SK-N-SH (cell line): ENCODE measurements at regions not wholly inside any gene's neighbourhood (a gene's known extent, or its start where the extent isn't known, plus 50 kb on each side); places are given as distances from the start of the nearest gene placed in this dataset.

Source experiments
- CTCF ChIA-PET: fragments of 300-600, 350-600 bp; formaldehyde crosslinking; extraction: SDS; loops from one replicate; lab custom pipeline; 2021; lab: Yijun Ruan, JAX
- POLR2A ChIA-PET: fragments of 350-600 bp; sonication (Branson Sonifier 250); formaldehyde crosslinking; extraction: SDS; loops from one replicate; lab custom pipeline; 2020; ENCODE audit warnings: antibody characterized with exemption, inconsistent platforms; lab: Yijun Ruan, JAX
- DNase-seq: peaks from one replicate; pipeline ENCODE4 v3.0.0; 2012
- H2AFZ ChIP-seq: fragments of 200-600 bp; sonication (generic); 2 replicates; pipeline ENCODE4 v1.8.1; 2016; ENCODE audit warnings: antibody characterized with exemption, mild to moderate bottlenecking, low read depth
- H3F3A ChIP-seq: fragments of 200-600 bp; sonication (generic); replicated peaks from 2 replicates; pipeline ENCODE3; 2016; ENCODE audit warnings: antibody characterized with exemption, mild to moderate bottlenecking; ENCODE audit not compliant: insufficient read depth
- H3K27ac ChIP-seq, 2 experiments: fragments of 200-500 bp in 1 of 2; fragments of 200-600 bp in 1 of 2; sonication (Bioruptor generic) in 1 of 2; sonication (generic), shearing (Covaris generic) in 1 of 2; 2 replicates each; pipeline versions ENCODE4 v1.5.1 to v1.6.1; 2014 to 2016; ENCODE audit warnings: low read depth in 2 of 2, inconsistent platforms in 1 of 2, low read length in 1 of 2, mild to moderate bottlenecking in 1 of 2, mixed read lengths in 1 of 2
- H3K27me3 ChIP-seq: fragments of 200-600 bp; sonication (generic), shearing (Covaris generic); 2 replicates; pipeline ENCODE4 v1.6.1; 2016; ENCODE audit warnings: mixed run types; ENCODE audit not compliant: insufficient read depth
- H3K36me3 ChIP-seq, 2 experiments: fragments of 200-500 bp in 1 of 2; fragments of 200-600 bp in 1 of 2; sonication (Bioruptor generic) in 1 of 2; sonication (generic) in 1 of 2; replicated peaks in 1 of 2; 2 replicates each; pipeline versions ENCODE3 to v1.5.1; 2014 to 2016; ENCODE audit warnings: low read length in 1 of 2, mild to moderate bottlenecking in 1 of 2; ENCODE audit not compliant: insufficient read depth in 2 of 2, control insufficient read depth in 1 of 2
- H3K4me1 ChIP-seq, 2 experiments: fragments of 200-500 bp in 1 of 2; fragments of 200-600 bp in 1 of 2; sonication (Bioruptor generic) in 1 of 2; sonication (generic), shearing (Covaris generic) in 1 of 2; 2 replicates each; pipeline versions ENCODE4 v1.5.1 to v1.6.1; 2014 to 2016; ENCODE audit warnings: low read depth in 1 of 2, low read length in 1 of 2, mixed run types in 1 of 2; ENCODE audit not compliant: insufficient read depth in 2 of 2, control insufficient read depth in 1 of 2
- H3K4me2 ChIP-seq: fragments of 200-600 bp; sonication (generic), shearing (Covaris generic); 2 replicates; pipeline ENCODE4 v1.6.1; 2017; ENCODE audit warnings: mixed run types
- H3K4me3 ChIP-seq, 2 experiments: fragments of 200-500 bp in 1 of 2; fragments of 200-600 bp in 1 of 2; sonication (Bioruptor generic) in 1 of 2; sonication (generic), shearing (Covaris generic) in 1 of 2; 2 replicates each; pipeline versions ENCODE4 v1.5.1 to v1.8.1; 2014 to 2016; ENCODE audit warnings: low read depth in 2 of 2, inconsistent platforms in 1 of 2, low read length in 1 of 2, mild to moderate bottlenecking in 1 of 2, mixed read lengths in 1 of 2, moderate library complexity in 1 of 2
- H3K79me2 ChIP-seq: fragments of 200-600 bp; sonication (generic); 2 replicates; pipeline ENCODE4 v1.8.1; 2017; ENCODE audit warnings: mild to moderate bottlenecking; ENCODE audit not compliant: insufficient read depth
- H3K9ac ChIP-seq: fragments of 200-600 bp; sonication (generic); 2 replicates; pipeline ENCODE4 v1.6.1; 2017; ENCODE audit warnings: mixed run types
- H3K9me2 ChIP-seq: fragments of 200-600 bp; sonication (generic); 2 replicates; pipeline ENCODE4 v1.6.1; 2017; ENCODE audit warnings: mixed run types
- H3K9me3 ChIP-seq: fragments of 200-600 bp; sonication (generic); 2 replicates; pipeline ENCODE4 v1.6.1; 2017; ENCODE audit warnings: mixed run types, mild to moderate bottlenecking, moderate library complexity
- H4K20me1 ChIP-seq: fragments of 200-600 bp; sonication (generic); 2 replicates; pipeline ENCODE4 v1.6.1; 2017; ENCODE audit warnings: mild to moderate bottlenecking, mixed run types; ENCODE audit not compliant: insufficient read depth
- CHD2 ChIP-seq: fragments of 150-350 bp; IDR thresholded peaks from 2 replicates; pipeline ENCODE4 v1.6.1; 2018; ENCODE audit warnings: low read length; ENCODE audit not compliant: partially characterized antibody
- CTCF ChIP-seq: fragments of 200-600 bp; sonication (generic); IDR thresholded peaks from 2 replicates; pipeline ENCODE4 v1.6.1; 2017; ENCODE audit warnings: antibody characterized with exemption, mild to moderate bottlenecking, moderate library complexity
- ELF1 ChIP-seq: IDR thresholded peaks from 2 replicates; pipeline ENCODE4 v1.4.0; 2012
- EZH2phosphoT487 ChIP-seq: fragments of 200-600 bp; sonication (generic); IDR thresholded peaks from 2 replicates; pipeline ENCODE4 v1.6.1; 2017; ENCODE audit warnings: low read depth, mixed run types, mild to moderate bottlenecking, antibody characterized with exemption, moderate library complexity, borderline replicate concordance
- GABPA ChIP-seq: IDR thresholded peaks from 2 replicates; pipeline ENCODE4 v1.4.0; 2012; ENCODE audit warnings: low read depth, mild to moderate bottlenecking
- IRF3 ChIP-seq: fragments of 150-350 bp; IDR thresholded peaks from 2 replicates; pipeline ENCODE4 v1.6.1; 2016; ENCODE audit warnings: mild to moderate bottlenecking, low read depth, low read length
- JUND ChIP-seq: IDR thresholded peaks from 2 replicates; pipeline ENCODE4 v1.4.0; 2012
- MXI1 ChIP-seq: IDR thresholded peaks from 2 replicates; pipeline ENCODE4 v1.6.1; 2012; ENCODE audit warnings: mild to moderate bottlenecking, low read depth, low read length, improper control_type of control experiment
- NRF1 ChIP-seq: IDR thresholded peaks from 2 replicates; pipeline ENCODE4 v1.6.1; 2012; ENCODE audit warnings: low read depth, mild to moderate bottlenecking, low read length
- POLR2AphosphoS5 ChIP-seq: IDR thresholded peaks from 2 replicates; pipeline ENCODE4 v1.6.1; 2012; ENCODE audit warnings: low read depth, low read length
- RFX5 ChIP-seq: IDR thresholded peaks from 2 replicates; pipeline ENCODE4 v1.6.1; 2012; ENCODE audit warnings: mild to moderate bottlenecking, improper control_type of control experiment, low read length
- RXRA ChIP-seq: IDR thresholded peaks from 2 replicates; pipeline ENCODE4 v1.4.0; 2012; ENCODE audit warnings: low read depth, mild to moderate bottlenecking, borderline replicate concordance
- SMC3 ChIP-seq: IDR thresholded peaks from 2 replicates; pipeline ENCODE4 v1.6.1; 2012; ENCODE audit warnings: low read depth, low read length, improper control_type of control experiment
- USF1 ChIP-seq: IDR thresholded peaks from 2 replicates; pipeline ENCODE4 v1.4.0; 2012; ENCODE audit warnings: low read depth, borderline replicate concordance
- WGBS: methylation state at CpG from one replicate; pipeline ENCODE4 v1.1.6; 2017; ENCODE audit warnings: low lambda C conversion rate; 5-methylcytosine and 5-hydroxymethylcytosine counted together
- TF ChIP-seq, protein P1 (sequence below): IDR thresholded peaks from 2 replicates; pipeline ENCODE4 v1.4.0; 2012; ENCODE audit warnings: low read depth, borderline replicate concordance

DNA sequence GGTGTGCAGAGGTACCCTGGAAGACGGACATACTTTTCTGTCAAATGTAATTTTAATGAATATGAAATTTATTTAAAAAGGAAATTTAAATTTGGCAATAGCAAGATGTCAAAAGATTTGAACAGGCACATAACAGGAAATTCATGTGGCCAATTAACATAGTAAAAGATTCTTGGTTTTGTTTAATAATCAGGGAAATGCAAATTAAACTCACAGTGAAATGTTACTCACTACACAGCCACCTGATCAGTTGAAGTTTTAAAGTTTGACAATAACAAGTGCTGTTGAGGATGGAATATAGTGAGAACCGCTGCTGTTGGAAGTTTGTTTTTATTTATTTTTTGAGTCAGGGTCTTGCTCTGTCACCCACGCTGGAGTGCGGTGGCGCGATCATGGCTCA is 63.9 kb downstream of the TEX35 start:
- Histone ChIP-seq H3F3A (no peaks in the 10 kb centered on the region), H3K4me2 (no peak overlapping the region), H3K4me3 (no peak overlapping the region), H3K9me2 (no peaks in the 10 kb centered on the region), H3K27me3 (no peaks in the 10 kb centered on the region), H3K9me3 (no peaks in the 10 kb centered on the region), H4K20me1 (no peaks in the 10 kb centered on the region), H3K36me3 (no peaks in the 10 kb centered on the region), H3K4me1 (peaks cover 0 to 8% of the 10 kb centered on the region in 2 experiments; a peak in 2 of 4 replicates), H2AFZ (no peak overlapping the region), H3K27ac (no peak overlapping the region), H3K79me2 (no peaks in the 10 kb centered on the region), H3K9ac (no peak overlapping the region)
- POLR2A ChIA-PET, result no interaction called here
- DNase-seq, result no peak
- no peak for TF ChIP-seq EZH2phosphoT487
- TF ChIP-seq NRF1, result no peak
- TF ChIP-seq GABPA, result no peak
- TF ChIP-seq IRF3, result no peak
- CTCF ChIA-PET, result interaction anchor here (1.3 kb wide), 1 partner anchor 34 kb away, joined by 4 read pairs; no protein-coding TSS in a partner anchor
- WGBS, result 89% methylated on average over 6 of the region's 6 CpGs

DNA sequence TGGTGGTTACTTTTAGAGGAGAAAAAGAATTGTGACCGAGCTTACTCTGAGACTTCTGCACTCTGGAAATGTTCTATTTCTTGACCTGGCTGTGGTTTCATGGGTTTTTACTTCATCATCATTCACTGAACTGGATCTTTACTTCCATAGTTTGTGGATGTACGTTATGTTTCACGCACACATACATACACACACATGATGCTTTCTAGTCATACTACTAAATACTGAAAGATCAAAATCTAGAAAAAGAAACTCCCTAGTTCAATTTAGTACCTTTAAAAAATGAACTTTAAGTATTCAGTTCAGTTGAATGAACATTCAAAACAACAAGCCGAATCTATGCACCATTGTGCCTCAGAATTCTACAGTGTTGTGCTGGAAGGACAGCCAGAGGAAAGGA is 65.0 kb downstream of the TEX35 start:
- H4K20me1 ChIP-seq, result no peaks in the 10 kb centered on the region
- H3K36me3 ChIP-seq, result no peaks in the 10 kb centered on the region
- H3K9me3 ChIP-seq, result no peaks in the 10 kb centered on the region
- TF ChIP-seq SMC3, result no peak
- no peak for TF ChIP-seq MXI1
- TF ChIP-seq, protein P1, sequence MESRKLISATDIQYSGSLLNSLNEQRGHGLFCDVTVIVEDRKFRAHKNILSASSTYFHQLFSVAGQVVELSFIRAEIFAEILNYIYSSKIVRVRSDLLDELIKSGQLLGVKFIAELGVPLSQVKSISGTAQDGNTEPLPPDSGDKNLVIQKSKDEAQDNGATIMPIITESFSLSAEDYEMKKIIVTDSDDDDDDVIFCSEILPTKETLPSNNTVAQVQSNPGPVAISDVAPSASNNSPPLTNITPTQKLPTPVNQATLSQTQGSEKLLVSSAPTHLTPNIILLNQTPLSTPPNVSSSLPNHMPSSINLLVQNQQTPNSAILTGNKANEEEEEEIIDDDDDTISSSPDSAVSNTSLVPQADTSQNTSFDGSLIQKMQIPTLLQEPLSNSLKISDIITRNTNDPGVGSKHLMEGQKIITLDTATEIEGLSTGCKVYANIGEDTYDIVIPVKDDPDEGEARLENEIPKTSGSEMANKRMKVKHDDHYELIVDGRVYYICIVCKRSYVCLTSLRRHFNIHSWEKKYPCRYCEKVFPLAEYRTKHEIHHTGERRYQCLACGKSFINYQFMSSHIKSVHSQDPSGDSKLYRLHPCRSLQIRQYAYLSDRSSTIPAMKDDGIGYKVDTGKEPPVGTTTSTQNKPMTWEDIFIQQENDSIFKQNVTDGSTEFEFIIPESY, result no peak
- TF ChIP-seq JUND, result no peak
- no peak for TF ChIP-seq CHD2
- TF ChIP-seq EZH2phosphoT487, result no peak
- no peak for TF ChIP-seq POLR2AphosphoS5
- TF ChIP-seq GABPA, result no peak
- no peak for TF ChIP-seq CTCF
- TF ChIP-seq RFX5, result no peak
- no peak for TF ChIP-seq USF1
- no peak for TF ChIP-seq RXRA
- no peak for TF ChIP-seq ELF1
- no peak for TF ChIP-seq IRF3
- H3F3A ChIP-seq, result no peaks in the 10 kb centered on the region
- peaks cover 0 to 8% of the 10 kb centered on the region in 2 experiments; a peak in 2 of 4 replicates for H3K4me1 ChIP-seq
- ChIA-PET CTCF (interaction anchor here (1.3 kb wide), 1 partner anchor 35 kb away, joined by 4 read pairs; no protein-coding TSS in a partner anchor), POLR2A (no interaction called here)
- H3K27me3 ChIP-seq, result no peaks in the 10 kb centered on the region
- no peak overlapping the region for H3K27ac ChIP-seq
- no peaks in the 10 kb centered on the region for H3K9me2 ChIP-seq
- no peak overlapping the region for H3K4me3 ChIP-seq
- H3K79me2 ChIP-seq, result no peaks in the 10 kb centered on the region
- 75% methylated on average over 4 of the region's 4 CpGs for WGBS
- H3K4me2 ChIP-seq, result no peak overlapping the region
- H2AFZ ChIP-seq, result no peak overlapping the region
- H3K9ac ChIP-seq, result no peak overlapping the region
- DNase-seq, result no peak
